Upper lobe of left lung (tissue), 4 donors: ENCODE measurements at regions not wholly inside any gene's neighbourhood (a gene's known extent, or its start where the extent isn't known, plus 50 kb on each side); places are given as distances from the start of the nearest gene placed in this dataset.

Experiments used
- POLR2A ChIP-seq, 4 donors: fragments of 450-650 bp; IDR thresholded peaks; one replicate each; pipeline ENCODE4 v1.5.1; 2016 to 2017; ENCODE audit warnings: antibody characterized with exemption in 4 of 4, mild to moderate bottlenecking in 2 of 4
- TF ChIP-seq, protein P1 (sequence below), 6 experiments: fragments of 450-650 bp in 4 of 6; fragments of 200-600 bp in 2 of 6; sonication (generic) in 2 of 6; IDR thresholded peaks; one replicate each; pipeline ENCODE4 v1.5.1; 2016 to 2019; ENCODE audit warnings: antibody characterized with exemption in 6 of 6

DNA sequence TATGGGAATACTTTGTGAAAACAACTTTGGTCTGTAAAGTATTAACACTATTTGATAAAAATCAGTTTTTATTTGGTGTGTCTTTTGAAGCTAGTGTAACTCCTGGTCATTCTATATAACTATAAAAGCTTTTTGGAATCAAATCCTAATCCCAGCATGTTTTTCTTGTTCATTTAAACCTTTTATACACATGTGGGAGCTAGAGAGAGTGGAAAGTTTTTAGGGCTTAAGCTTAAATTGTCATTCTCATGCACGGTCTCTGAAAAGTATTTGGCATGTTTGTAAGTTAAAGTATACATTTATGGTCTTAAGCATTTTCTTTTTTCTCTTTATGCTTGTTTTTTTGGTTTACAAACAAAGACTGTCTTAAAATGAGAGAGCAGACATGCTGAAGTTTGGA, 83.4 kb upstream of the RARB start:
- TF ChIP-seq POLR2A (IDR thresholded peaks at IDR 0.05): no peak
- TF ChIP-seq, protein P1, sequence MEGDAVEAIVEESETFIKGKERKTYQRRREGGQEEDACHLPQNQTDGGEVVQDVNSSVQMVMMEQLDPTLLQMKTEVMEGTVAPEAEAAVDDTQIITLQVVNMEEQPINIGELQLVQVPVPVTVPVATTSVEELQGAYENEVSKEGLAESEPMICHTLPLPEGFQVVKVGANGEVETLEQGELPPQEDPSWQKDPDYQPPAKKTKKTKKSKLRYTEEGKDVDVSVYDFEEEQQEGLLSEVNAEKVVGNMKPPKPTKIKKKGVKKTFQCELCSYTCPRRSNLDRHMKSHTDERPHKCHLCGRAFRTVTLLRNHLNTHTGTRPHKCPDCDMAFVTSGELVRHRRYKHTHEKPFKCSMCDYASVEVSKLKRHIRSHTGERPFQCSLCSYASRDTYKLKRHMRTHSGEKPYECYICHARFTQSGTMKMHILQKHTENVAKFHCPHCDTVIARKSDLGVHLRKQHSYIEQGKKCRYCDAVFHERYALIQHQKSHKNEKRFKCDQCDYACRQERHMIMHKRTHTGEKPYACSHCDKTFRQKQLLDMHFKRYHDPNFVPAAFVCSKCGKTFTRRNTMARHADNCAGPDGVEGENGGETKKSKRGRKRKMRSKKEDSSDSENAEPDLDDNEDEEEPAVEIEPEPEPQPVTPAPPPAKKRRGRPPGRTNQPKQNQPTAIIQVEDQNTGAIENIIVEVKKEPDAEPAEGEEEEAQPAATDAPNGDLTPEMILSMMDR (IDR thresholded peaks at IDR 0.05): no peak
